ENCODE measurements at regions not wholly inside any gene's neighbourhood (a gene's known extent, or its start where the extent isn't known, plus 50 kb on each side); places are given as distances from the start of the nearest gene placed in this dataset.
A peak's percentile ranks its signal among the peaks of the same experiment; 100 is the strongest.
"Not testable (repeated sequence)": the region's sequence is repeated elsewhere in the genome, so short reads cannot be mapped to it uniquely, and the experiment has no call there.

GRCh38 chr9:6114424-6114823, 99.0 kb upstream of the RANBP6 start:
- Mint-ChIP-seq H3K9me3 (no peaks in the 10 kb centered on the region), H3K4me1 (peaks cover 7% of the 10 kb centered on the region), H3K27me3 (no peaks in the 10 kb centered on the region), H3K27ac (no peak overlapping the region), H3K4me3 (no peak overlapping the region)
- ATAC-seq (no peak), DNase-seq (no peak)

DNA sequence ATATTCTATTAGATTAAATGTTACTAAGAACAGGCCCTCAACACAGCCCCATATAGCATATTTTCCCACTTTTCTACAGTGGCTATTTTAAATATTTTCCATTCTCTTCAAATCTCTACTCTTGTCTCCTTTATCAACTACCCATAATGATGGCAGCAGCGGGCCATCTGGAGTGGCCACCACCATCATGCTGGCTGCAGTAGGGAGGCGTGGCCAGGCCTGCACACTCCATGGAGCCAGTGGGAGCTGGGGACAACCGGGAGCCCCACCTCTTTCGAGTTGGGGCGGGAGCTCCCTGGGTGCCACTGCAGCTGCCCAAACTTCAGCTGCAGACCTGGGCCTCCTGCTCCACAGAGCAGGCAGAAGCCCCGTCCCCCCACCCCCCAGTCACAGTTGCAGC, 98.4 kb upstream of the RANBP6 start:
- peaks cover 7% of the 10 kb centered on the region for H3K4me1 Mint-ChIP-seq
- ATAC-seq, result no peak

DNA sequence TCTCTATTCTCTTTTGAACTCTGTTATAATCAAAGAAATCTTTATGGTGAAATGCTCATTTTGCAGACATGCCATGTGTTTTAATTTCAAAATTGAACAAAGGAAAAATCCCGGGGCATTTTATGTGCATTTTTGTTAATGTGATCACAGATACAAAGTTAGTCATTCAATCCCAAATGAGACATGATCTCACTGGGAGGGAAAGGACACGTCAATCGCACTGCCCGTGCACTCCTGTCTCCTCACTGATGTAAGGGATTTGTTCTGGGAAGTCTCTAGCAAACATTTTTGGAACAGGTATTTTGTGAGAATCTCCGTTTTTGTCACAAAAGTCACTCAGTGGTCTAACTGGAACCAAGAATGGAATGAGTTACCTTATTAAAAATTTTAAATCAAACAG, 97.9 kb upstream of the RANBP6 start:
- H3K27me3 Mint-ChIP-seq, result no peaks in the 10 kb centered on the region
- no peak for DNase-seq
- H3K9me3 Mint-ChIP-seq, result no peaks in the 10 kb centered on the region
- no peak overlapping the region for H3K4me3 Mint-ChIP-seq
- ATAC-seq, result no peak
- H3K4me1 Mint-ChIP-seq, result peaks cover 7% of the 10 kb centered on the region
- H3K27ac Mint-ChIP-seq, result no peak overlapping the region

More for the DNA sequence above, 98.4 kb upstream of the RANBP6 start:
- no peaks in the 10 kb centered on the region for H3K9me3 Mint-ChIP-seq
- no peak overlapping the region for H3K4me3 Mint-ChIP-seq
- no peaks in the 10 kb centered on the region for H3K27me3 Mint-ChIP-seq
- DNase-seq, result no peak
- no peak overlapping the region for H3K27ac Mint-ChIP-seq

GRCh38 chr9:6109986-6110385, 94.6 kb upstream of the RANBP6 start:
- Mint-ChIP-seq H3K27me3 (no peaks in the 10 kb centered on the region), H3K4me1 (peaks cover 16% of the 10 kb centered on the region), H3K4me3 (no peak overlapping the region), H3K27ac (no peak overlapping the region), H3K9me3 (no peaks in the 10 kb centered on the region)
- DNase-seq (no peak), ATAC-seq (no peak)

- Mint-ChIP-seq H3K27ac (no peak overlapping the region), H3K4me3 (no peak overlapping the region), H3K9me3 (no peaks in the 10 kb centered on the region), H3K4me1 (peaks cover 20% of the 10 kb centered on the region), H3K27me3 (no peaks in the 10 kb centered on the region)
- DNase-seq (no peak), ATAC-seq (no peak)
Observed at GRCh38 chr9:6109571-6109970, 94.1 kb upstream of the RANBP6 start.

DNA sequence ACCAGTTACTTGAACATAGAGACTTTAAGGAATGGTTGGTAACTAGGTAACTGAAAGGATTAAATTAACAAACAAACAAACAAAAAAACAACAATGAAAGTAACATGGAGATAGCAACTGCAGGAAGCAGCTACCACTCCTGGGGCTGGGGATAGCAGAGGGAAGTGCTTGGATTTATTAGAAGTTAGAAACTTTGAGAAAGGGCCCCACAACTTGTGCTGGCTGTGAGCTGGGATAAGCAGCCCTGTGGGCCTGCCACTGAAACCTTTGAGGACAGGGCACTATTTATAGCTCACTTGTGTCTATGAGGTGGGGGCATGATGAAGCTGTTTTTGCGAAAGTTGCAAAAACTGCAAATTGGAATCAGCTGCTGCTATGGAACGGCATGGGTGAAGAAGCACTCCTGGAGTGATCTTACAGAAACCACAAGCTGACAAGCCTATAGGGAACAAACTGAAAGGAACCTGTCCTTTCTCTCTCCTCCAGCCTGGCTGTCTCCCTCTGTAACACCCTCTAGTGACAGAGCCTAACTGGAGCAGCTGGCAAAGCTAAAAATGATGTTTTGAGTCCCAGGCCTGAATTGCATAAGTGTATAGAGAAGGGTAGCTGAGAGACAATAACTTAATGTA, 91.4 kb upstream of the RANBP6 start:
- H3K4me3 Mint-ChIP-seq, result no peak overlapping the region
- DNase-seq, result no peak
- peak overlapping the region; percentile 5 to 91 for H3K27ac Mint-ChIP-seq

GRCh38 chr9:6105738-6106137, 90.3 kb upstream of the RANBP6 start:
- no peaks in the 10 kb centered on the region for H3K9me3 Mint-ChIP-seq
- ATAC-seq (no peak), DNase-seq (no peak)
- no peak overlapping the region for H3K4me3 Mint-ChIP-seq
- peaks cover 20% of the 10 kb centered on the region for H3K4me1 Mint-ChIP-seq
- no peak overlapping the region for H3K27ac Mint-ChIP-seq
- H3K27me3 Mint-ChIP-seq, result no peaks in the 10 kb centered on the region

More for the DNA sequence above, 91.4 kb upstream of the RANBP6 start:
- peaks cover 20% of the 10 kb centered on the region for H3K4me1 Mint-ChIP-seq
- H3K9me3 Mint-ChIP-seq, result no peaks in the 10 kb centered on the region
- no peaks in the 10 kb centered on the region for H3K27me3 Mint-ChIP-seq
- peak; percentile 45 for ATAC-seq

DNA sequence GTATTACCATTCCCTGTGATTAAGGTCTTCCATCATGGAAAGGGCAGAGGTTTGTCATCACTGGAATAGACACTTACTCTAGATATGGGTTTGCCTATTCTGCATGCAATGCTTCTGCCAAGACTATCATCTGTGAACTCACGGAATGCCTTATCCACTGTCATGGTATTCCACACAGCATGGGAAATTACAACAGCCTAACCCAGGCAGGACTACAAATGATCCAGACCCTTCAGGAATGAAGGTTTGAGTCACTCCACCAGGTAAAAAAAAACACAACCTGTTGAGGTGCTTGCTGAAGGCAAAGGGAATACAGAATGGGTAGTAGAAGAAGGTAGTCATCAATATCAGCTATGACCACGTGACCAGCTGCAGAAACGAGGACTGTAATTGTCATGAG, 89.0 kb upstream of the RANBP6 start:
- not testable (repeated sequence) for H3K9me3 Mint-ChIP-seq, DNase-seq, H3K27ac Mint-ChIP-seq, H3K27me3 Mint-ChIP-seq, H3K4me3 Mint-ChIP-seq, ATAC-seq
- H3K4me1 Mint-ChIP-seq, result peaks cover 13% of the 10 kb centered on the region

DNA sequence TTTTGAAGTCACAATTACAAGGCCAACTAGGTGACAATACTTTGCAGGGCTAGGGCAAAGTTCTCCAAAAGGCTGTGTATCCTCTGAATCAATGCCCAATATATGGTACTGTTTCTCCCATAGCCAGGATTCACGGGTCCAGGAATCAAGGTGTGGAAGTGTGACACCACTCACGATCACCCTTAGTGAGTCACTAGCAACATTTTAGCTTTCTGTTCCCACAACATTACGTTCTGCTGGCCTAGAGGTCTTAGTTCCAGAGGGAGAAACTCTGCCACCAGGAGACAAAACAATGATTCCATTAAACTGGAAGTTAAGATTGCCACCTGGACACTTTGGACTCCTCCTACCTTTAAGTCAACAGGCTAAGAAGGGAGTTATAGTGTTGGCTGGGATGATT, 88.5 kb upstream of the RANBP6 start:
- not testable (repeated sequence) for H3K4me3 Mint-ChIP-seq, DNase-seq, H3K9me3 Mint-ChIP-seq, H3K27me3 Mint-ChIP-seq, ATAC-seq
- Mint-ChIP-seq H3K27ac (peak overlapping the region in 1 of 2 donors; percentile 42), H3K4me1 (peaks cover 13% of the 10 kb centered on the region)

DNA sequence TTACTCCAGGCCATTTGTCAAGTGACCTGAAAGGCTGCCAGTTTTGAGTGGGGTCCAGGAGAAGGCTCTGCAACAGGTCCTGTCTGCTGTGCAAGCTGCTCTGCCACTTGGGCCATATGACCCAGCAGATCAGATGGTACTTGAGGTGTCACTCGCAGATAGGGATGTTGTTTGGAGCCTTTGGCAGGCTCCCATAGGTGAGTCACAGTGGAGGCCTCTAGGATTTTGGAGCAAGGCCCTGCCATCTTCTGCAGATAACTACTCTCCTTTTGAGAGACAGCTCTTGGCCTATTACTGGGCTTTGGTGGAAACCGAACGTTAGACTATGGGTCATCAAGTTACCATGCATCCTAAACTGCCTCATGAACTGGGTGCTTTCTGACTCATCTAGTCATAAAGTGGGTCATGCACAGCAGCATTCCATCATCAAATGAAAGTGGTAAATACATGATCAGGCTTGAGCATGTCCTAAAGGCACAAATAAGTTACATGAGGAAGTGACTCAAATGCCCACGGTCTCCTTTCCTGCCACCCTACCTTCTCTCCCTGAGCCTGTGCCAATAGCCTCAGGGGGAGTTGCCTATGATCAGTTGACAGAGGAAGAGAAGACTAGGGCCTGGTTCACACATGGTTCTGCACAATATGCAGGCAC, 87.0 kb upstream of the RANBP6 start:
- H3K4me1 Mint-ChIP-seq, result peaks cover 13% of the 10 kb centered on the region
- not testable (repeated sequence) for H3K4me3 Mint-ChIP-seq, H3K27me3 Mint-ChIP-seq, DNase-seq, H3K9me3 Mint-ChIP-seq, ATAC-seq, H3K27ac Mint-ChIP-seq

DNA sequence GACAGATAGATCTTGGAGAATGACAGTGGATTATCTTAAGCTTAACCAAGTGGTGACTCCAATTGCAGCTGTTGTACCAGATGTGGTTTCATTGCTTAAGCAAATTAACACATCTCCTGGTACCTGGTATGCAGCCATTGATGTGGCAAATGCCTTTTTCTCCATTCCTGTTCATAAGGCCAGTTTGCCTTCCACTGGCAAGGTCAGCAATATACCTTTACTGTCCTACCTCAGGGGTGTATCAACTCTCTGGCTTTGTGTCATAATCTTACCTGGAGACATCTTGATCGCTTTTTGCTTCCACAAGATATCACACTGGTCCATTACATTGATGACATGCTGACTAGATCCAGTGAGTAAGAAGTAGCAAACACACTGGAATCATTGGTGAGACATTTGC, 86.3 kb upstream of the RANBP6 start:
- H3K9me3 Mint-ChIP-seq, H3K4me1 Mint-ChIP-seq, H3K4me3 Mint-ChIP-seq, ATAC-seq, DNase-seq, H3K27me3 Mint-ChIP-seq, H3K27ac Mint-ChIP-seq: not testable (repeated sequence)

GRCh38 chr9:6099346-6099745, 83.9 kb upstream of the RANBP6 start:
- not testable (repeated sequence) for H3K4me3 Mint-ChIP-seq, H3K4me1 Mint-ChIP-seq, DNase-seq, H3K9me3 Mint-ChIP-seq, ATAC-seq, H3K27me3 Mint-ChIP-seq, H3K27ac Mint-ChIP-seq

DNA sequence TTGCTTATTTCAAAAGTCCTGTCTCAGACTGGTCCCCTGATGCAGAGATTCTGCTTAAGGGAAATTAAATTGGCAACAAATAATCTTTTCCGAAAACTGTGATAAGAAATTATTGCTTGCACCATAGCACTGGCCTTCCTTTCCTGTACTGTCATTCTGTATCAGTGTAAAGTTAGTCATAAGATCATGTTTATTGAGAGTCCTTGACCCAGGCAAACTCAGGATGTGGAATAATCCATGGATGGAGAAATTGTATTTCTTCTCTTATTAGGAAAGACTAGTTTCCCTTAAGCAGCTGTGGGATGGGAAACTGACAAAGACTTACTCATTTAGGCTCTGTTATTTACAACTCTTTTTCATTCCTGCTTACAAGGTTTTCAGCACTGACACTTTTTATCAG, 83.0 kb upstream of the RANBP6 start:
- DNase-seq (no peak), ATAC-seq (no peak)
- no peaks in the 10 kb centered on the region for H3K9me3 Mint-ChIP-seq
- H3K4me1 Mint-ChIP-seq, result no peaks in the 10 kb centered on the region
- no peak overlapping the region for H3K4me3 Mint-ChIP-seq
- H3K27me3 Mint-ChIP-seq, result peaks cover 6% of the 10 kb centered on the region
- no peak overlapping the region for H3K27ac Mint-ChIP-seq

DNA sequence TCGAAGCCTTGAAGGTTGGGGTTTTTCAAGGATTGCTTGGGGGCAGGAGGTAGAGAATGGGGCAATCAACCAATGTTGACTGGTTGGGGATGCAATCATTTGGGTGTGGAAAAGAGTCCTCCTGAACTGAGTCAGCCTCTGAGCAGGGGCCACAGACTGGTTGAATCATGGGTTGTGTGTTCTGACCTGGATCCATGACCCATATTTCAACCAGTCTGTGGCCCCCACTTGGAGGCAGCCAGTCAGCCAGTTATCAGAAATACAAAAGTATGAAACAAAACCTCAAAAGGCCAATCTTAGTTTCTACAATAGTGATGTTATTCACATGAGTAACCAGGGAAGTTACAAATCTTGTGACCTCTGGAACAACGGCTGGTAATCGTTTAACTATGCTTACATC, 81.4 kb upstream of the RANBP6 start:
- Mint-ChIP-seq H3K4me1 (no peaks in the 10 kb centered on the region), H3K27me3 (peaks cover 6% of the 10 kb centered on the region), H3K27ac (no peak overlapping the region), H3K9me3 (no peaks in the 10 kb centered on the region), H3K4me3 (no peak overlapping the region)
- DNase-seq (no peak), ATAC-seq (peak; percentile 68)

DNA sequence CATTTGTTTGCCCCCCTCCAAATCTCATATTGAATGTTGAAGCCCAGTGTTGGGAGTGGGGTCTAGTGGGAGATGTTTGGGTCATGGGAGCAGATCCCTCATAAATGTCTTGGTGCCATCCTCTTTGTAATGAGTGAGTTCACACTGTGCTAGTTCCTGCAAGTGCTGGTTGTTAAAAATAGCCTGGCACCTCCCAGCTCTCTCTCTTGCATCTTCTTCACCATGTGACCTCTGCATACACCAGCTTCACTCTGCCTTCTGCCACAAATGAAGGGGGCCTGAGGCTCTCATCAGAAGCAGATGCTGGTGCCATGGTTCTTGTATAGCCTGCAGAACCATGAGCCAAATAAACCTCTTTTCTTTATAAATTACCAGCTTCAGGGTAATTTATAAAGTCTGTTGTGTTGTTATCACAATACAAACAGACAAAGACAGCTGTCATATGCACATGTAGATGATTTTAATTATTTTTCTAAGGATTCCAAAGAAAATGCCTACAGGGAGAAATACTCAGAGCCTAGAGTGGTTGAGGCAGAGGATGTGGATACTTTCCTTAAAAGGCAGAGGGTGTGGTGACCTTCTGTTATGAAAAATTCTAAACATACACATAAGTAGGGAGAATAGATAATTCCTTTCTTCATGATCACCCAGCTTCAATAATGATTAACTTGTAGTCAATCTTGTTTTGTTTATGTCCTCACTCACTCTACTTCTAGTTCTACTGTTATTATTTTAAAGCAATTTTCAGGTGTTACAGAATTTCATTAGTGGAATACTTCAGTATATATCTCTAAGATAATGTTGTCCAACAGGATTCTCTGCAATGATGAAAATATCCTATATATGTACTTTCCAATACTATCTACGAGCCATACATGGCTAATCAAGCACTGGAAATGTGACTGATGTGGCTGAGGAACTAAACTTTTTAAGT, 75.1 kb upstream of the RANBP6 start:
- DNase-seq (no peak), ATAC-seq (no peak)
- Mint-ChIP-seq H3K27me3 (no peaks in the 10 kb centered on the region), H3K4me3 (no peak overlapping the region), H3K9me3 (no peaks in the 10 kb centered on the region), H3K4me1 (no peaks in the 10 kb centered on the region), H3K27ac (no peak overlapping the region)

GRCh38 chr9:6089300-6089699, 73.9 kb upstream of the RANBP6 start:
- DNase-seq (no peak), ATAC-seq (no peak)
- H3K4me3 Mint-ChIP-seq, result no peak overlapping the region
- H3K9me3 Mint-ChIP-seq, result no peaks in the 10 kb centered on the region
- H3K27me3 Mint-ChIP-seq, result no peaks in the 10 kb centered on the region
- no peaks in the 10 kb centered on the region for H3K4me1 Mint-ChIP-seq
- H3K27ac Mint-ChIP-seq, result no peak overlapping the region

Measured in stimulated activated naive CD8-positive, alpha-beta T cell treated with anti-CD3 and anti-CD28 coated beads, Interleukin-15, amount 100 ng/mL, for 72 hours (primary cell).